GM12873 (cell line): ENCODE measurements at regions not wholly inside any gene's neighbourhood (a gene's known extent, or its start where the extent isn't known, plus 50 kb on each side); places are given as distances from the start of the nearest gene placed in this dataset.

Experiments used
- CTCF ChIP-seq: IDR thresholded peaks from 2 replicates; pipeline ENCODE4 v1.5.1; 2012; ENCODE audit warnings: low read depth, mild to moderate bottlenecking, moderate library complexity, low read length, control low read depth; ENCODE audit not compliant: insufficient read depth; ENCODE audit errors: missing control alignments

DNA sequence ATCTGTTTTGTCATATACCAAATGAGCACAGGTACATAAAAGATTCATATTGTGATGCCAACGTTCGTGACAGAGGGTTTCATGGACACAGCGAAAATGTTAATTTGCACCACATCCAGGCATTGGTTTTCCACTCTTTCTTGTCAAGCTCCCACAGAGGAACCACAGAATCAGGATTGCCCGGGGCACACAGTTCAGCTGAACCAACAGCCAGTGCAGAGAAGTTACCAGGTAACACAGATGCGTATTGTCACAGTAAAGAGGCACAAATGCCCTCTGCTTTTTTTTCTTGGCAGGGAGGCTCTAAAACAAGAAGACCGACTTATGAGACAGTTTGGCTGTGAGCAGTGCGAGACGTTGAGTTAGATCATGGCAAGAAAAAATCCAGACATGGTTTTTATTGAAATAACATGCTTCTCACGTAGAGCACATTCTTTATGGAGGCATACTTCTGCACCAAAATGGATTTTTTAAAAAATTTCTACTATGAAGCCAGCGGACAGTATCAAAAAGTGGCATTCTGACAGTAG lies 331.1 kb upstream of the KIAA1217 start:
- no peak for TF ChIP-seq CTCF

DNA sequence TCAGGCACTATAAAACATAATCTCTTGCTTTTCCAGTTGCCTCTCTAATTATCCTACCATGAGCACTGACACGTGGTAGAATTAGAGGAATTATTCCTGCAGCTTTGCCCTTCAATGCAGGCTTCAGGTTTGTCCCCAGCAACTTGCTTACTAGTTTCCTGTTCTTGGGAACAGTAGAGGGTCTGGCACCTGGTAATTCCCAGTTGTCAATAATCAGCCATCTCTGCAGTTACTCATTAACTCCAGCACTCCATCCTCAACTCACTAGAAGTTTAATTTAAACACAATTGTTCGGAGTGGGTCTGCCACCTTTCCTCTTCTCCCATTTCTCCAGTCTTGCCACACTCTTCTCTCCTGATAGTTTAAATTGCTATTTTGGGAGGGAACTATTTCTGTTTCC lies 324.3 kb upstream of the KIAA1217 start:
- no peak for TF ChIP-seq CTCF

DNA sequence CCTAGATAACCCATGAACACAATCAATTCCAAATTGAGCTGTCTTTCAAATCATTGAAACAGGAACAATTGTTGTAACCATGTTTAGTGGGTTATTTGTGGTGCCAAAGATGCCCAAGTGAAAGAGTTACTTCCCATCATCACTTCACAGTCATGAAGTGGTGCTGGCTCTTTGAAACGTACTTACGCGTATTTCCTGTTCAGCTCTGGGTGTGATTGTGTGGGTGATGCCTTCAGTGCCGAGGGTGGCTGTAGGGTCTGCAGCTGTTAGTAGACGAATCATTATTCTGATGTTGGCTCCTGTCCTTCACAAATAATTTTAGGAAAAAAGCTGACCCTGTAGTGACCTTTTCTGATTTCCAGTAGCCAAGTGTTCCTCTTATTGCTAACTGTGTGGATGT lies 323.1 kb upstream of the KIAA1217 start:
- TF ChIP-seq CTCF: no peak

DNA sequence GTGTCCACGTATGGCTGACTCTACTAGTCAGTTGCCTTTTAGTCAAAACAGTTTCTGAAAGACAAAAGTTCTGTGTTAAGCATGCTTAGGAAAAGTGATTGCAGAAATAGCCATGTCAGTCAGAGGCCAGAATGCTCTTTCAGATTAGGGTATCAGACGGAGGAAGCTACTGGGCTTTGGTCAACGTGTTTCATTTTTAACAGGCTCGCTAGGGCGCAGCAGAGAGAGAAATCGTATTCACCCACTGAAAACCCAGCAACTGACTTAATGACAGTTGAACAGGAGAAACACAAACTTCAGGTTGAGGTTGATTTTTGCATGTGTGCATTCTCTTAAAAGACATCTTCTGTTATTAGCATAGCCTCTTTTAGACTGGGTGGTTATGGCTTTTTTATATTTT lies 322.6 kb upstream of the KIAA1217 start:
- no peak for TF ChIP-seq CTCF

- no peak for TF ChIP-seq CTCF
Measured at GRCh38 chr10:23891301-23891700, 317.6 kb upstream of the KIAA1217 start.

- no peak for TF ChIP-seq CTCF
Measured at GRCh38 chr10:23892296-23892695, 316.6 kb upstream of the KIAA1217 start.

DNA sequence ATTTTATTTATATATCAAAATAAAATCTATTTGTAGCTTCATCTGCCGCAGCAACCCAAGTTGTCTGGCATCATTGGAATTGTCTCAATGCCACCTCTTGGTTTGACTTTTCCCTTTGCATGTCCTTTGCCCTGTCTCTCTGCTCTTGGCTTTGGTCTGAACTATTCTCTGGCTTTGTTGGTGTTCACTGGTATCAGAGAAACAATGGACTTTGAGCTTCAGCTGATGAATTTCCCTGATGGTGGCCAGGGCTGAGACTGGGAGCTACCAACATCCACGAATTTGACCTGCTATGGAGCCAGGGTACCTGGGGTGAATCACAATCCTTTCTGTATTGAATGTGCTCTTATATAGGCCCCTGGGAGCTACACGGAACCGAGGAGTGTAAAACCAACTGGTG lies 311.7 kb upstream of the KIAA1217 start:
- no peak for TF ChIP-seq CTCF
